Activated naive CD4-positive, alpha-beta T cell treated with anti-CD3 and anti-CD28 coated beads, Interleukin-2, amount 50 U/mL, for 16 hours (primary cell): ENCODE measurements at regions not wholly inside any gene's neighbourhood (a gene's known extent, or its start where the extent isn't known, plus 50 kb on each side); places are given as distances from the start of the nearest gene placed in this dataset.
"Not testable (repeated sequence)": the region's sequence is repeated elsewhere in the genome, so short reads cannot be mapped to it uniquely, and the experiment has no call there.

Experiments
- DNase-seq: peaks from one replicate; pipeline ENCODE4 v3.0.0-alpha.2; 2020

- DNase-seq = not testable (repeated sequence)
Measured at GRCh38 chr13:44845281-44846058, 143.8 kb downstream of the NUFIP1 start.

GRCh38 chr13:44844786-44845185 is 144.5 kb downstream of the NUFIP1 start:
- DNase-seq = no peak

GRCh38 chr13:44843403-44843802 is 145.9 kb downstream of the NUFIP1 start:
- no peak for DNase-seq

- no peak for DNase-seq
Measured at GRCh38 chr13:44842158-44842557, 147.1 kb downstream of the NUFIP1 start.

GRCh38 chr13:44840131-44840530 is 149.1 kb downstream of the NUFIP1 start:
- DNase-seq = no peak

GRCh38 chr13:44837250-44837649 is 152.0 kb downstream of the NUFIP1 start:
- no peak for DNase-seq

GRCh38 chr13:44834404-44834803 is 154.9 kb downstream of the NUFIP1 start:
- no peak for DNase-seq

- no peak for DNase-seq
Measured at GRCh38 chr13:44833626-44834025, 155.6 kb downstream of the NUFIP1 start.

- no peak for DNase-seq
Measured at GRCh38 chr13:44833139-44833538, 156.1 kb downstream of the NUFIP1 start.

- DNase-seq = no peak
Measured at GRCh38 chr13:44826591-44827350, 162.5 kb downstream of the NUFIP1 start.

GRCh38 chr13:44825953-44826352 is 163.3 kb downstream of the NUFIP1 start:
- no peak for DNase-seq

- DNase-seq = not testable (repeated sequence)
Measured at GRCh38 chr13:44823555-44823954, 165.7 kb downstream of the NUFIP1 start.

GRCh38 chr13:44822291-44822690 is 167.0 kb downstream of the NUFIP1 start:
- no peak for DNase-seq

GRCh38 chr13:44819772-44820171 is 169.5 kb downstream of the NUFIP1 start:
- DNase-seq = no peak

GRCh38 chr13:44819245-44819644 is 170.0 kb downstream of the NUFIP1 start:
- no peak for DNase-seq

GRCh38 chr13:44818428-44818827 is 170.8 kb downstream of the NUFIP1 start:
- no peak for DNase-seq

- no peak for DNase-seq
Measured at GRCh38 chr13:44818016-44818415, 171.3 kb downstream of the NUFIP1 start.

- no peak for DNase-seq
Measured at GRCh38 chr13:44817131-44817671, 172.1 kb downstream of the NUFIP1 start.

- no peak for DNase-seq
Measured at GRCh38 chr13:44816701-44817100, 172.6 kb downstream of the NUFIP1 start.

GRCh38 chr13:44815623-44816022 is 173.6 kb downstream of the NUFIP1 start:
- peak; percentile 23 for DNase-seq

GRCh38 chr13:44814836-44815235 is 174.4 kb downstream of the NUFIP1 start:
- DNase-seq = no peak

- DNase-seq = no peak
Measured at GRCh38 chr13:44814161-44814560, 175.1 kb downstream of the NUFIP1 start.

GRCh38 chr13:44812818-44813217 is 176.5 kb downstream of the NUFIP1 start:
- DNase-seq = no peak
